MM.1S (cell line): ENCODE measurements at regions not wholly inside any gene's neighbourhood (a gene's known extent, or its start where the extent isn't known, plus 50 kb on each side); places are given as distances from the start of the nearest gene placed in this dataset.

Source experiments
- DNase-seq: peaks from one replicate; pipeline ENCODE4 v3.0.0-alpha.2; 2015
- H2AFZ ChIP-seq: fragments of 300-600 bp; sonication (generic); 2 replicates; pipeline ENCODE4 v1.6.0; 2016; ENCODE audit warnings: antibody characterized with exemption, low read length
- H3F3A ChIP-seq: fragments of 300-600 bp; sonication (generic); 2 replicates; pipeline ENCODE4 v1.6.1; 2016; ENCODE audit warnings: mild to moderate bottlenecking, antibody characterized with exemption, low read length, moderate library complexity, mixed read lengths; ENCODE audit not compliant: insufficient read depth
- H3K27ac ChIP-seq: fragments of 300-600 bp; sonication (generic); 2 replicates; pipeline ENCODE4 v1.5.1; 2016; ENCODE audit warnings: mild to moderate bottlenecking, low read length
- H3K27me3 ChIP-seq: fragments of 300-600 bp; sonication (generic); replicated peaks from 2 replicates; pipeline ENCODE4 v1.6.0; 2016; ENCODE audit warnings: low read length; ENCODE audit not compliant: insufficient read depth
- H3K36me3 ChIP-seq: fragments of 300-600 bp; sonication (generic); replicated peaks from 2 replicates; pipeline ENCODE4 v1.6.1; 2016; ENCODE audit warnings: mild to moderate bottlenecking, low read length, mixed read lengths; ENCODE audit not compliant: insufficient read depth
- H3K4me1 ChIP-seq: fragments of 300-600 bp; sonication (generic); 2 replicates; pipeline ENCODE4 v1.6.1; 2016; ENCODE audit warnings: low read length, mixed read lengths
- H3K4me2 ChIP-seq: fragments of 300-600 bp; sonication (generic); 2 replicates; pipeline ENCODE4 v1.6.0; 2016; ENCODE audit warnings: low read depth, low read length
- H3K4me3 ChIP-seq: fragments of 300-600 bp; sonication (generic); 2 replicates; pipeline ENCODE4 v1.5.1; 2016; ENCODE audit warnings: low read length, mixed read lengths
- H3K79me2 ChIP-seq: fragments of 300-600 bp; sonication (generic); 2 replicates; pipeline ENCODE4 v1.6.1; 2016; ENCODE audit warnings: mixed run types, low read length, mixed read lengths
- H3K9ac ChIP-seq: fragments of 300-600 bp; sonication (generic); 2 replicates; pipeline ENCODE4 v1.6.1; 2016; ENCODE audit warnings: low read length, mixed read lengths
- H3K9me2 ChIP-seq: fragments of 300-600 bp; sonication (generic); replicated peaks from 2 replicates; pipeline ENCODE4 v1.6.1; 2016; ENCODE audit warnings: mild to moderate bottlenecking, low read length, mixed read lengths; ENCODE audit not compliant: insufficient read depth
- H3K9me3 ChIP-seq: fragments of 300-600 bp; sonication (generic); replicated peaks from 2 replicates; pipeline ENCODE4 v1.6.1; 2016; ENCODE audit warnings: mild to moderate bottlenecking, low read length, mixed read lengths; ENCODE audit not compliant: insufficient read depth
- H4K20me1 ChIP-seq: fragments of 300-600 bp; sonication (generic); 2 replicates; pipeline ENCODE4 v1.6.1; 2016; ENCODE audit warnings: mild to moderate bottlenecking, low read length, moderate library complexity, mixed read lengths; ENCODE audit not compliant: insufficient read depth
- CTCF ChIP-seq: fragments of 300-600 bp; sonication (generic); IDR thresholded peaks from 2 replicates; pipeline ENCODE4 v1.5.1; 2016; ENCODE audit warnings: antibody characterized with exemption, low read length, mixed read lengths
- EZH2 ChIP-seq: fragments of 300-600 bp; sonication (generic); optimal IDR thresholded peaks from 2 replicates; pipeline ENCODE3; 2017; ENCODE audit warnings: low read depth, mild to moderate bottlenecking, antibody characterized with exemption, low read length, mixed read lengths
- EZH2phosphoT487 ChIP-seq: fragments of 300-600 bp; sonication (generic); IDR thresholded peaks from 2 replicates; pipeline ENCODE4 v1.6.1; 2018; ENCODE audit warnings: antibody characterized with exemption, low read length

GRCh38 chr14:36465178-36465577 lies 54.9 kb downstream of the NKX2-1 start:
- no peak overlapping the region for H3K4me2 ChIP-seq
- H3K9ac ChIP-seq: no peak overlapping the region
- no peak overlapping the region for H2AFZ ChIP-seq
- H3K27ac ChIP-seq: no peak overlapping the region
- H4K20me1 ChIP-seq: no peaks in the 10 kb centered on the region
- no peak for TF ChIP-seq EZH2
- TF ChIP-seq CTCF: no peak
- no peak for TF ChIP-seq EZH2phosphoT487
- DNase-seq: no peak
- H3K9me2 ChIP-seq: no peaks in the 10 kb centered on the region
- H3K9me3 ChIP-seq: no peaks in the 10 kb centered on the region
- no peaks in the 10 kb centered on the region for H3K27me3 ChIP-seq
- no peak overlapping the region for H3K4me3 ChIP-seq
- H3K4me1 ChIP-seq: no peaks in the 10 kb centered on the region
- no peaks in the 10 kb centered on the region for H3K79me2 ChIP-seq
- H3F3A ChIP-seq: no peaks in the 10 kb centered on the region
- no peaks in the 10 kb centered on the region for H3K36me3 ChIP-seq

- DNase-seq: no peak
- no peaks in the 10 kb centered on the region for H3K9me2 ChIP-seq
- H3K36me3 ChIP-seq: no peaks in the 10 kb centered on the region
- no peaks in the 10 kb centered on the region for H3K79me2 ChIP-seq
- no peak overlapping the region for H3K9ac ChIP-seq
- H4K20me1 ChIP-seq: no peaks in the 10 kb centered on the region
- H3K4me3 ChIP-seq: no peak overlapping the region
- H3K9me3 ChIP-seq: no peaks in the 10 kb centered on the region
- H3K4me1 ChIP-seq: no peaks in the 10 kb centered on the region
- no peaks in the 10 kb centered on the region for H3F3A ChIP-seq
- no peak overlapping the region for H3K4me2 ChIP-seq
- H2AFZ ChIP-seq: no peak overlapping the region
- TF ChIP-seq EZH2phosphoT487: no peak
- TF ChIP-seq CTCF: no peak
- TF ChIP-seq EZH2: no peak
- H3K27me3 ChIP-seq: no peaks in the 10 kb centered on the region
- H3K27ac ChIP-seq: no peak overlapping the region
These were observed 57.1 kb downstream of the NKX2-1 start for GRCh38 chr14:36462890-36463289.

GRCh38 chr14:36455241-36455627 lies 64.8 kb downstream of the NKX2-1 start:
- H3K9me3 ChIP-seq: no peaks in the 10 kb centered on the region
- H3K4me3 ChIP-seq: no peak overlapping the region
- no peaks in the 10 kb centered on the region for H3K79me2 ChIP-seq
- H4K20me1 ChIP-seq: no peaks in the 10 kb centered on the region
- H3K36me3 ChIP-seq: no peaks in the 10 kb centered on the region
- no peak overlapping the region for H3K27ac ChIP-seq
- H3K27me3 ChIP-seq: no peaks in the 10 kb centered on the region
- no peaks in the 10 kb centered on the region for H3F3A ChIP-seq
- TF ChIP-seq EZH2phosphoT487: no peak
- no peak for TF ChIP-seq CTCF
- TF ChIP-seq EZH2: no peak
- no peaks in the 10 kb centered on the region for H3K9me2 ChIP-seq
- no peak overlapping the region for H3K9ac ChIP-seq
- no peak for DNase-seq
- no peak overlapping the region for H2AFZ ChIP-seq
- H3K4me2 ChIP-seq: no peak overlapping the region
- no peaks in the 10 kb centered on the region for H3K4me1 ChIP-seq
